VCaP (cell line): ENCODE measurements at regions not wholly inside any gene's neighbourhood (a gene's known extent, or its start where the extent isn't known, plus 50 kb on each side); places are given as distances from the start of the nearest gene placed in this dataset.
A peak's percentile ranks its signal among the peaks of the same experiment; 100 is the strongest.

Experiments used
- H3K27ac ChIP-seq: fragments of 450-650 bp; 2 replicates; pipeline ENCODE4 v1.5.1; 2017
- TF ChIP-seq, protein P1 (sequence below): fragments of 450-650 bp; conservative IDR thresholded peaks from 2 replicates; pipeline ENCODE4 v1.5.1; 2017; ENCODE audit warnings: mild to moderate bottlenecking, moderate library complexity

- H3K27ac ChIP-seq = no peak overlapping the region
- TF ChIP-seq, protein P1, sequence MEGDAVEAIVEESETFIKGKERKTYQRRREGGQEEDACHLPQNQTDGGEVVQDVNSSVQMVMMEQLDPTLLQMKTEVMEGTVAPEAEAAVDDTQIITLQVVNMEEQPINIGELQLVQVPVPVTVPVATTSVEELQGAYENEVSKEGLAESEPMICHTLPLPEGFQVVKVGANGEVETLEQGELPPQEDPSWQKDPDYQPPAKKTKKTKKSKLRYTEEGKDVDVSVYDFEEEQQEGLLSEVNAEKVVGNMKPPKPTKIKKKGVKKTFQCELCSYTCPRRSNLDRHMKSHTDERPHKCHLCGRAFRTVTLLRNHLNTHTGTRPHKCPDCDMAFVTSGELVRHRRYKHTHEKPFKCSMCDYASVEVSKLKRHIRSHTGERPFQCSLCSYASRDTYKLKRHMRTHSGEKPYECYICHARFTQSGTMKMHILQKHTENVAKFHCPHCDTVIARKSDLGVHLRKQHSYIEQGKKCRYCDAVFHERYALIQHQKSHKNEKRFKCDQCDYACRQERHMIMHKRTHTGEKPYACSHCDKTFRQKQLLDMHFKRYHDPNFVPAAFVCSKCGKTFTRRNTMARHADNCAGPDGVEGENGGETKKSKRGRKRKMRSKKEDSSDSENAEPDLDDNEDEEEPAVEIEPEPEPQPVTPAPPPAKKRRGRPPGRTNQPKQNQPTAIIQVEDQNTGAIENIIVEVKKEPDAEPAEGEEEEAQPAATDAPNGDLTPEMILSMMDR = no peak
Observed at GRCh38 chr13:106354961-106355360, 180.5 kb downstream of the EFNB2 start.

GRCh38 chr13:106352850-106353249 is 182.6 kb downstream of the EFNB2 start:
- H3K27ac ChIP-seq = no peak overlapping the region
- TF ChIP-seq, protein P1 = no peak

GRCh38 chr13:106351251-106351650 is 184.2 kb downstream of the EFNB2 start:
- H3K27ac ChIP-seq = no peak overlapping the region
- TF ChIP-seq, protein P1 = no peak

DNA sequence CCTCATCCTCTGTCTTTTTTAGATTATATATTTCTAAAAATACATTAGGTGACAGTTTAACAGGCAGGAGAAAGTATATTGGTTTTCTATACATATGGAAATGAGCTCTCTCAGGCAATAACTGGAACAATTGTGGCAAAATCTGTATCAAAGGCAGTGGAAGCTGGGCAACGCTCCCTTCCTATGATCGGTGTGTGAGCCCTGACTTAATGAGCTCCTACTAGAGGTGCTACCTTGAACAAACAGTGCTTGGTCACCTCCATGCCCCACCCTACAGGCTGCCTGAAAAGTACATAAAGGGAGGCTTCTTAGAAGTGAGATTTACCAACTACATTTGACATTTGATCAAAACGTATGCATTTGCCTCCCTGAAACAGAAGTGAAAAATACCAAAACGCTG is 185.3 kb downstream of the EFNB2 start:
- no peak overlapping the region for H3K27ac ChIP-seq
- TF ChIP-seq, protein P1 = no peak

DNA sequence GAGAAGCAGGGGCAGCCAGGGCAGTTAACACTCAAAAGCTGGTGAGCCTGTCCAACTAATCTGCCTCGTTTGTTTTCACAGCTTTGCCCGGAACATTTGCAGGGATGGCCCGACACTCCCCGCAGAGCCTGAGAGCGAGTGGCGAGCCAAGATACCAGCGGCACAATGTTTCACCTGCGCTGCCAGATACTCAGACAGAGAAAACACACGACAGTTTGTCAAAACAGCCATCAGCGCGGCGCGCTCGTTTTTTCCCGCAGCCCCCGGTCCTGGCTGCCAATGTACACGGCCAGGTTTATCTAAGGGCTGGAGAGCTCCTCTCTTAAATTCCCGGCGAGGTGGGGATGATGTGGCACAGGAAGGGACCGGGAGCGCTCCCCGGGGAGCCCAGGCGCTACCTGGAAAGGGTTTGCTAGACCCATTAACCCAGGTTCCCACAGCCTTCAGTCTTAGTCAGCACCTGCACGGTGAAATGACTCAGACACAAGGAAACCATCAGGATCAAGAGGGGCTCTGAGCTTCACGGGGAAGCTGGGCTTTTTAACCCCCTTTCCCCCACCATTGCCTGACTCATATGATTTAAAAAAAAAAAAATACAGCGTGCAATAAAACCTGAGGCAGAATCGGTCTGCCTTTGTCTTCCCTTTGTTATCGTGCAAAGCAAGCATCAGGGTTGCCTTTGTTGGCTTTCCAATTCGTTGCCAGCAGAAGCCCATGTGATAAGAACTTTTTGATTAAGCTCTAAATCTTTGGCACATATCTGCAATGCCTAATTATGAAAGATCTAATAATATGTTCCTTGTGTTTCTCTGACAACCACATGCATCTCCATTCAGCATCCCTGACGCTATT is 186.2 kb downstream of the EFNB2 start:
- TF ChIP-seq, protein P1 = no peak
- H3K27ac ChIP-seq = peak overlapping the region; percentile 69

DNA sequence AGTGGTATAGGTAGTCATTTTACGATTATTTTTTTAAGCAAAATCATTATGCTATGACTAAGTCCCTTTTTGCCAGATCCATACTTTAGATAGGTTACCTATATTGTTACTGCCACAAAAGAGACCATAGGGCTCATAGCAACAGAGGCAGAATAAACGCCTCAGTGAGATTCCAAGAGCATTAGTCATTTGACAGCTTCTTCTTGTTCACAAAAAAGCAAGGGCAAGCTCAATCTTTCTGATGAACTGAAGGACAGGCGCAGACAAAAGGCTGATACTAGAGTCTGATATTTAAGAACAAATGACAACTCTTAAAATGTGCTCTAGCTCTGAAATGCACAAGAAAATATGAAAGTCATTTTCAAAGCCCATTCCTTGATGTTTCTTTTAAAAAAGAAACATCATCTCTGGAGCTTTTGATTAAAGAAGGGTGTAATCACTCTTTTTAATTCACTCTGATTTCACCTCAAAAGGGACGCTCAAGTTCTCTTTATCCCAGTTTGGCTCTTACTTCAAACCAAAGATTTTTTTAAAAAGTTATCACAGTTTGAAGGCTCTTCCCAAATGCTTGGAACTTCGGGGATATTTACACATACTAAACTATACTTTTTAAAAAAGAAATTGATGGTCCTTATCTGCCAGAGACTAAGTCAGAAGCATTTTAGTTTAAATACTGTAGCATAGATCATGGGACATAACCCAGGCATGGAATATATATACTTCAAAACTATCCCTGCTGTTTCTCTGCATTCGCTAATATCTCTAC is 187.2 kb downstream of the EFNB2 start:
- peak overlapping the region; percentile 69 for H3K27ac ChIP-seq
- TF ChIP-seq, protein P1 = no peak

DNA sequence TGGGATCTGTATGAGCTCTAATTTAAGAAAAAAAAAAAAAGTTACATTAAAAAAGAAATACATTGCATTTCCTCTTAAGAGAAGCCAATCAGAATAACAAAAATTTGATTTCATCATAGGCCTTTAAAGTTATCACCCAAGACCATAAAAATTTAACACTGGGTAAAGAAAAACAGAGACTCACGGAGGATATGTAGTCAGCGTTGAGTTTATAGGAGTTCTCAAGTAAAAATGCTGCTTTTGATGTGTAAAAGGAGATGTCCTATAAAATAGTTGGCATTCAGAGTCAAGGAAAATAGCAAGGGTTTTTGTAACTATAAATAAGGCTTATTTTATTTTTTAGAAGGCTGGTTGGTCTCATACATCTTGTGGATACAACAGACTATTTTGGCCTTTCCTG is 191.1 kb downstream of the EFNB2 start:
- H3K27ac ChIP-seq = no peak overlapping the region
- TF ChIP-seq, protein P1 = no peak
